Transverse colon (tissue), 4 donors: ENCODE measurements at regions not wholly inside any gene's neighbourhood (a gene's known extent, or its start where the extent isn't known, plus 50 kb on each side); places are given as distances from the start of the nearest gene placed in this dataset.

ENCODE experiments used
- DNase-seq: peaks from one replicate; pipeline ENCODE4 v3.0.0-alpha.2; 2019
- H3K27ac ChIP-seq, 4 donors: fragments of 200-600 bp; sonication (generic); 2 replicates each; pipeline ENCODE4 v1.5.1; 2016 to 2018; ENCODE audit warnings: inconsistent platforms in 4 of 4
- H3K27me3 ChIP-seq: fragments of 200-600 bp; sonication (generic); 2 replicates; pipeline ENCODE4 v1.5.1; 2017; ENCODE audit warnings: inconsistent platforms
- H3K36me3 ChIP-seq, 4 donors: fragments of 200-600 bp; sonication (generic); 2 replicates each; pipeline ENCODE4 v1.5.1; 2017 to 2019; ENCODE audit warnings: inconsistent platforms in 4 of 4
- H3K4me1 ChIP-seq, 4 donors: fragments of 200-600 bp; sonication (generic); 2 replicates each; pipeline ENCODE4 v1.5.1; 2017 to 2020; ENCODE audit warnings: inconsistent platforms in 4 of 4
- H3K4me3 ChIP-seq, 4 donors: fragments of 200-600 bp; sonication (generic); 1 replicate in 1 of 4; 2 replicates in 3 of 4; pipeline versions ENCODE4 v1.5.1 to v1.6.1; 2017 to 2019; ENCODE audit warnings: inconsistent platforms in 4 of 4
- H3K9me3 ChIP-seq, 2 donors: fragments of 200-600 bp; sonication (generic); 2 replicates each; pipeline ENCODE4 v1.5.1; 2017 to 2019; ENCODE audit warnings: inconsistent platforms in 2 of 2
- EP300 ChIP-seq: sonication (generic); formaldehyde crosslinking; IDR thresholded peaks from one replicate; pipeline ENCODE4 v1.6.1; 2017; ENCODE audit warnings: antibody characterized with exemption, low read depth
- POLR2A ChIP-seq: fragments of 450-650 bp; IDR thresholded peaks from one replicate; pipeline ENCODE4 v1.6.1; 2016; ENCODE audit warnings: antibody characterized with exemption, mild to moderate bottlenecking, moderate library complexity
- POLR2AphosphoS5 ChIP-seq, 3 donors: sonication (generic); formaldehyde crosslinking; IDR thresholded peaks; one replicate each; pipeline ENCODE4 v1.6.1; 2016; ENCODE audit warnings: antibody characterized with exemption in 3 of 3
- WGBS, 2 donors: methylation state at CpG; one replicate each; pipeline ENCODE4 v1.1.5; 2018; ENCODE audit warnings: low coverage in 1 of 2; 5-methylcytosine and 5-hydroxymethylcytosine counted together
- in situ Hi-C, 4 donors: fragments of 200-750 bp; cut with MboI; loops; one replicate each; pipeline versions ENCODE4 v1.15.0 to v1.15.1; 2017; ENCODE audit warnings: low sequenced_read_pairs in 3 of 4, low pct_ligation_motif_present in 1 of 4, low pct_unique_long_range_greater_than_20kb in 1 of 4
- intact Hi-C: fragments of 100-400 bp; cut with DNase I; formaldehyde crosslinking; loops from one replicate; pipeline ENCODE4 v1.15.1; 2023; ENCODE audit warnings: low total_unique reads
- TF ChIP-seq, protein P1 (sequence below), 5 experiments: fragments of 200-600 bp in 3 of 5; fragments of 450-650 bp in 2 of 5; sonication (generic) in 3 of 5; IDR thresholded peaks; 1 replicate in 2 of 5; 2 replicates in 3 of 5; pipeline ENCODE4 v1.5.1; 2016 to 2017; ENCODE audit warnings: antibody characterized with exemption in 5 of 5, inconsistent platforms in 3 of 5, mild to moderate bottlenecking in 2 of 5, moderate library complexity in 1 of 5

DNA sequence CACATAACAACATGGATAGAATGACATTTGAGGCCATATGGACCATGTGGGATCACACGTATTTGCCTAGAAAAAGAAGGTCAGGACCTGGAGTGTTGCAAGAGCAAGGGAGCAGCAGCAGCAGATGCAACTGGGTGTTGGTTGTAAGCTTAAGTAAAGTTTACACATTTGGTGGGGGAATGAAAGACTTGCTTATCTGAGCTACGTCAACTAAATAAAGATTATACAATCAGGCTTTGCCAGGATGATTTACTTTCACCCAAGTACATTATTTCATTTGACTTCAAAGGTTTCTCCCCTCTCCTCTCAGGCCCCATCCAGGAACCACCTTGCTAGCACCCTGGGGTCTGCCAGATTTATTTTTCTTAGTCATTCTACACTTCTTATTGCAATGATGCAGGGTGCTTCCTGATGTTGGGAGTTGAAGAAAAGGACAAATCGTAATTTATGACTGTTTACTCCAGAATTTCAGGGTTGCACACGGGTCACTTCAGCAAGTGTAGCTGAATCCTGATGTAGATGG is 591.9 kb upstream of the IGFBP3 start:
- Histone ChIP-seq H3K9me3 (no peaks in the 10 kb centered on the region), H3K4me1 (no peaks in the 10 kb centered on the region), H3K4me3 (no peak overlapping the region), H3K27me3 (no peaks in the 10 kb centered on the region), H3K27ac (no peak overlapping the region), H3K36me3 (no peaks in the 10 kb centered on the region)
- TF ChIP-seq POLR2A (no peak), EP300 (no peak), POLR2AphosphoS5 (IDR thresholded peaks at IDR 0.05) (no peak)
- TF ChIP-seq, protein P1, sequence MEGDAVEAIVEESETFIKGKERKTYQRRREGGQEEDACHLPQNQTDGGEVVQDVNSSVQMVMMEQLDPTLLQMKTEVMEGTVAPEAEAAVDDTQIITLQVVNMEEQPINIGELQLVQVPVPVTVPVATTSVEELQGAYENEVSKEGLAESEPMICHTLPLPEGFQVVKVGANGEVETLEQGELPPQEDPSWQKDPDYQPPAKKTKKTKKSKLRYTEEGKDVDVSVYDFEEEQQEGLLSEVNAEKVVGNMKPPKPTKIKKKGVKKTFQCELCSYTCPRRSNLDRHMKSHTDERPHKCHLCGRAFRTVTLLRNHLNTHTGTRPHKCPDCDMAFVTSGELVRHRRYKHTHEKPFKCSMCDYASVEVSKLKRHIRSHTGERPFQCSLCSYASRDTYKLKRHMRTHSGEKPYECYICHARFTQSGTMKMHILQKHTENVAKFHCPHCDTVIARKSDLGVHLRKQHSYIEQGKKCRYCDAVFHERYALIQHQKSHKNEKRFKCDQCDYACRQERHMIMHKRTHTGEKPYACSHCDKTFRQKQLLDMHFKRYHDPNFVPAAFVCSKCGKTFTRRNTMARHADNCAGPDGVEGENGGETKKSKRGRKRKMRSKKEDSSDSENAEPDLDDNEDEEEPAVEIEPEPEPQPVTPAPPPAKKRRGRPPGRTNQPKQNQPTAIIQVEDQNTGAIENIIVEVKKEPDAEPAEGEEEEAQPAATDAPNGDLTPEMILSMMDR (IDR thresholded peaks at IDR 0.05) = no peak
- DNase-seq = no peak
- in situ Hi-C loops = no loop called here
- 15 to 20% methylated on average over 3 to 4 of the region's 4 CpGs for WGBS, 2 donors
- intact Hi-C loops = no loop called here

DNA sequence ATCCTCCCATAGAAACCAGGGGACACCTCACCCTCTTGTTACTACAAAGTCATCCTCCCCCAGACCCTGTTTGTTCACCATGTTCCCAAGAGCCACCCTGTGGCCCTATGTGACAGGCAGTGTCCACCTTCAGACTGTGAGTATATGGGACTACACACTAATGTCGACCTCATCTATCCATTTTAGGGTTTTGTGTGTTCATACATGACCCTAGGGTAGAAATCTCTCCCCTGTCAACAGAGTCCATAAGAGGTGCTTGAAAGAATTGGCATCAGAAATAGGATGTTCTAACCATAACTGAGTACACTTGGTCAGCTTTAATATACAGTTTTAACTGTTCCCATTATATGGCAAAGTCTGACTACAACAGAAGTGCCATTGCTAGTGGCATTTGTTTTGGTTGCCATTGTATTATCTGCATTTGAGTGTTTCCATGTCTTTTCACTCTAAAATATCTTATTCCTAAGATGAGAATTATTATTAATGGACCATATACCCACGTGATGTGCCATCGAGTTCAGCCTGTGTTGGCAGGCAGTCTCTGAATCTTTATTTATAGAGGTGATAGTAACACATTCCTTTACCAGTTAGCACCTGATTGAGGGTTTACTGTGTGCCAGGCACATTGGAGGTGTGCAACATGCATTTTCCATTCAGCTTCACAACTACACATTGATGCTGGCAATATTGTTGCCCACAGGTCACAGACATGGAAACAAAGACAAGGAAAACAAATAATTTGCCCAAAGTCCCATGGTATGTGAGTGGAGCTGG is 590.6 kb upstream of the IGFBP3 start:
- 71 to 89% methylated on average over 2 to 3 of the region's 3 CpGs for WGBS, 2 donors
- no peak overlapping the region for H3K27ac ChIP-seq
- intact Hi-C loops (no loop called here), in situ Hi-C loops (no loop called here)
- no peaks in the 10 kb centered on the region for H3K9me3 ChIP-seq
- H3K27me3 ChIP-seq = no peaks in the 10 kb centered on the region
- no peak overlapping the region for H3K4me3 ChIP-seq
- no peaks in the 10 kb centered on the region for H3K36me3 ChIP-seq
- DNase-seq = no peak
- TF ChIP-seq EP300 (no peak), POLR2A (no peak), POLR2AphosphoS5 (IDR thresholded peaks at IDR 0.05) (no peak)
- TF ChIP-seq, protein P1 (IDR thresholded peaks at IDR 0.05) = no peak
- H3K4me1 ChIP-seq = no peaks in the 10 kb centered on the region

DNA sequence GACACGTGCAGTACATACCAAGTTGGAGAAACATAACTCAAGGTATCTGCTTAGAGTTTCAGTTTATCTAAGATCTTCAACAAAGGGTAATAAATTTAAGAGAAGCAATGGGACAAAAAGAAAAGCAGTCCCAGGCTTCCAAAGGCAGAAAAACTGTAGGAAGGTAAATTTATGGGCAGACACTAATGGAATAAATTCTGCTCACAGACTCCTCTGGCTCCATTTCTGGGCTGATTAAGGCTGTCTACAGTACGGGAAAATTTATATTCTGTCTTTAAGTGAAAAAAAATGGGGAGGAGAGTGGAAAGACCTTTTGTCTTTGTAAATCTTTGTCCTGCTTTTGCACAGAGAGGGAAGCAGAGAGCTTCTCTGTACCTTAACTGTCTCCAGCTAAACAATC is 587.5 kb upstream of the IGFBP3 start:
- H3K9me3 ChIP-seq = no peaks in the 10 kb centered on the region
- 22 to 43% methylated on average over 2 of the region's 2 CpGs for WGBS, 2 donors
- no peaks in the 10 kb centered on the region for H3K36me3 ChIP-seq
- in situ Hi-C loops = no loop called here
- no peak for DNase-seq
- no peak overlapping the region for H3K4me3 ChIP-seq
- H3K27ac ChIP-seq = no peak overlapping the region
- intact Hi-C loops = no loop called here
- no peaks in the 10 kb centered on the region for H3K4me1 ChIP-seq
- H3K27me3 ChIP-seq = no peaks in the 10 kb centered on the region
- TF ChIP-seq POLR2A = no peak
- no peak for TF ChIP-seq POLR2AphosphoS5 (IDR thresholded peaks at IDR 0.05)
- TF ChIP-seq, protein P1 (IDR thresholded peaks at IDR 0.05) = no peak
- no peak for TF ChIP-seq EP300

DNA sequence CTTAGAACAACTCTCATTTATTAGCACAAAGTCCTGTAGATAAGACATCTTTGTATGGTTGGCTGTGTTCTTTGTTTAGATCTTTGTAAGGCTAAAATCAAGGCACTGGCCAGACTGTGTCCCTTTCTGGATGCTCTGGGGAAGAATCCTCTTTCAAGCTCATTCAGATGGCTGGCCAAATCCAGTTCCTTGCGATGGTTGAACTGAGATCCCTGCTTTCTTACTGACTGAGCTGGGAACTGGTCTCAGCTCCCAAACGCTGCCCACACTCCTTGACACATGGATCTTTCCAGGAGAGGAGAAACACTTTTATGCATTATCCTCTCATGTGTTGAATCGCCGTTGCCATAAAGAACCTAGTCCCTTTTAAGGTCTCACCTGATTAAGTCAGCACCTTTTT is 586.5 kb upstream of the IGFBP3 start:
- Histone ChIP-seq H3K27me3 (no peaks in the 10 kb centered on the region), H3K27ac (no peak overlapping the region), H3K4me3 (no peak overlapping the region), H3K9me3 (no peaks in the 10 kb centered on the region), H3K4me1 (no peaks in the 10 kb centered on the region), H3K36me3 (no peaks in the 10 kb centered on the region)
- TF ChIP-seq EP300 (no peak), POLR2AphosphoS5 (IDR thresholded peaks at IDR 0.05) (no peak), POLR2A (no peak)
- TF ChIP-seq, protein P1 (IDR thresholded peaks at IDR 0.05) = no peak
- no peak for DNase-seq
- in situ Hi-C loops = no loop called here
- intact Hi-C loops = no loop called here
- 77 to 81% methylated on average over 4 of the region's 4 CpGs for WGBS, 2 donors
